Prostate gland (tissue), 2 donors: ENCODE measurements at regions not wholly inside any gene's neighbourhood (a gene's known extent, or its start where the extent isn't known, plus 50 kb on each side); places are given as distances from the start of the nearest gene placed in this dataset.

Experiments used
- DNase-seq: peaks from one replicate; pipeline ENCODE4 v3.0.0-alpha.2; 2019; ENCODE audit warnings: low spot score
- H3K27ac ChIP-seq, 2 donors: fragments of 200-600 bp; sonication (generic); 2 replicates each; pipeline ENCODE4 v1.5.1; 2017 to 2019
- H3K27me3 ChIP-seq: fragments of 200-600 bp; sonication (generic); replicated peaks from 2 replicates; pipeline ENCODE4 v1.5.1; 2019; ENCODE audit not compliant: insufficient read depth
- H3K36me3 ChIP-seq, 2 donors: fragments of 200-600 bp; sonication (generic); 1 replicate in 1 of 2; 2 replicates in 1 of 2; pipeline versions ENCODE4 v1.5.1 to v1.8.1; 2017 to 2019
- H3K4me1 ChIP-seq: fragments of 200-600 bp; sonication (generic); replicated peaks from 2 replicates; pipeline ENCODE4 v1.5.1; 2019
- H3K4me3 ChIP-seq, 2 donors: fragments of 200-600 bp; sonication (generic); 2 replicates each; pipeline ENCODE4 v1.5.1; 2017 to 2019
- H3K9me3 ChIP-seq: fragments of 200-600 bp; sonication (generic); 2 replicates; pipeline ENCODE4 v1.5.1; 2017
- POLR2A ChIP-seq: fragments of 450-650 bp; IDR thresholded peaks from one replicate; pipeline ENCODE4 v1.6.1; 2016; ENCODE audit warnings: antibody characterized with exemption, mild to moderate bottlenecking
- POLR2AphosphoS5 ChIP-seq: sonication (generic); formaldehyde crosslinking; IDR thresholded peaks from one replicate; pipeline ENCODE4 v1.6.1; 2017; ENCODE audit warnings: antibody characterized with exemption
- WGBS: methylation state at CpG from one replicate; pipeline ENCODE4 v1.1.5; 2018; 5-methylcytosine and 5-hydroxymethylcytosine counted together
- intact Hi-C: fragments of 100-400 bp; cut with DNase I; formaldehyde crosslinking; loops from one replicate; pipeline ENCODE4 v1.14.2; 2022
- TF ChIP-seq, protein P1 (sequence below), 4 experiments: fragments of 200-600 bp in 2 of 4; fragments of 450-650 bp in 2 of 4; sonication (generic) in 2 of 4; IDR thresholded peaks; 1 replicate in 3 of 4; 2 replicates in 1 of 4; pipeline ENCODE4 v1.5.1; 2016 to 2019; ENCODE audit warnings: antibody characterized with exemption in 4 of 4, mild to moderate bottlenecking in 2 of 4, moderate library complexity in 2 of 4

DNA sequence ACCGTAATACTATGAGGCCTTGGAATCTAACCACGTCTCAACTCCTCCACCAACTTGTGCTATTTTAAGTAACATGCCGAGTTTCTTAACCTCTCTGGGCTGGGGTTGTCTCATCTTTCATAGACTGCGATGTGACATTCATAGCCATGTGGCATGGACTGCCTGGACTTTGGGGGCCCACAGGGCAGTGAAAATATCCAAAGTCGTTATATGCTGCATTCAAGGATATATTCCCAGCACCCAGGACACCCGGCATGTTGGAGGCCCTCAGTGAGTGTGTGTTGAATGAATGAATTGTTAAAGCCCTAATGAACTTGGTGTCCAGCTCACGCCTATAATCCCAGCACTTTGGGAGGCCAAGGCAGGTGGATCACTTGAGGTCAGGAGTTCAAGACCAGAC is 203.1 kb downstream of the CBLN1 start:
- WGBS: 85% methylated on average over 7 of the region's 7 CpGs
- no peak for DNase-seq
- intact Hi-C loops: no loop called here
- H3K4me1 ChIP-seq: no peaks in the 10 kb centered on the region
- TF ChIP-seq, protein P1, sequence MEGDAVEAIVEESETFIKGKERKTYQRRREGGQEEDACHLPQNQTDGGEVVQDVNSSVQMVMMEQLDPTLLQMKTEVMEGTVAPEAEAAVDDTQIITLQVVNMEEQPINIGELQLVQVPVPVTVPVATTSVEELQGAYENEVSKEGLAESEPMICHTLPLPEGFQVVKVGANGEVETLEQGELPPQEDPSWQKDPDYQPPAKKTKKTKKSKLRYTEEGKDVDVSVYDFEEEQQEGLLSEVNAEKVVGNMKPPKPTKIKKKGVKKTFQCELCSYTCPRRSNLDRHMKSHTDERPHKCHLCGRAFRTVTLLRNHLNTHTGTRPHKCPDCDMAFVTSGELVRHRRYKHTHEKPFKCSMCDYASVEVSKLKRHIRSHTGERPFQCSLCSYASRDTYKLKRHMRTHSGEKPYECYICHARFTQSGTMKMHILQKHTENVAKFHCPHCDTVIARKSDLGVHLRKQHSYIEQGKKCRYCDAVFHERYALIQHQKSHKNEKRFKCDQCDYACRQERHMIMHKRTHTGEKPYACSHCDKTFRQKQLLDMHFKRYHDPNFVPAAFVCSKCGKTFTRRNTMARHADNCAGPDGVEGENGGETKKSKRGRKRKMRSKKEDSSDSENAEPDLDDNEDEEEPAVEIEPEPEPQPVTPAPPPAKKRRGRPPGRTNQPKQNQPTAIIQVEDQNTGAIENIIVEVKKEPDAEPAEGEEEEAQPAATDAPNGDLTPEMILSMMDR (IDR thresholded peaks at IDR 0.05): no peak
- TF ChIP-seq POLR2A (no peak), POLR2AphosphoS5 (no peak)
- H3K27ac ChIP-seq: no peak overlapping the region
- no peaks in the 10 kb centered on the region for H3K27me3 ChIP-seq
- H3K4me3 ChIP-seq: no peak overlapping the region
- no peaks in the 10 kb centered on the region for H3K36me3 ChIP-seq
- no peaks in the 10 kb centered on the region for H3K9me3 ChIP-seq

DNA sequence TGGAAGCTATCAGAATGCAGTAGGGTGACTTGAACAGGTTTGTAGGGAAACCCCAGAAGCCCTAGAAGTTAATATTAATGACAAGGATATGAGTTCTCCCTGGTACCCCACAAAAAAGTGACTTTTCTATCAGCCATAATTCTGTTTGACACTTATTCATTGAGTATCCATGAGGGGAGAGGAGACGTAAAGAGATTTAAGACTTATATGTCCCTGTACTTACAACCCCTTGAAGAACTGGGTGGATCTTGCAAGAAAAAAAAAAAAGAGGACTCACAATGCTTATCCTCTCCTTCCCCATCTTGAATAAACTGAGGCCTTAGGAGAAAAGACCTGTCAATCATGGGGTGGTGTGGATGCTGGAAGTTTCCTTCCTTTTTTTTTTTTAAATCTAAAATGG is 203.5 kb downstream of the CBLN1 start:
- Histone ChIP-seq H3K4me1 (no peaks in the 10 kb centered on the region), H3K9me3 (no peaks in the 10 kb centered on the region), H3K36me3 (no peaks in the 10 kb centered on the region), H3K27me3 (no peaks in the 10 kb centered on the region), H3K4me3 (no peak overlapping the region), H3K27ac (no peak overlapping the region)
- intact Hi-C loops: no loop called here
- 94% methylated on average over 1 of the region's 1 CpG for WGBS
- TF ChIP-seq POLR2A: no peak
- no peak for TF ChIP-seq POLR2AphosphoS5
- TF ChIP-seq, protein P1 (IDR thresholded peaks at IDR 0.05): no peak
- no peak for DNase-seq

- H3K27ac ChIP-seq: no peak overlapping the region
- no peak for DNase-seq
- TF ChIP-seq POLR2A (no peak), POLR2AphosphoS5 (no peak)
- TF ChIP-seq, protein P1 (IDR thresholded peaks at IDR 0.05): no peak
- 86% methylated on average over 3 of the region's 3 CpGs for WGBS
- no peaks in the 10 kb centered on the region for H3K27me3 ChIP-seq
- H3K9me3 ChIP-seq: no peaks in the 10 kb centered on the region
- no peaks in the 10 kb centered on the region for H3K36me3 ChIP-seq
- no peak overlapping the region for H3K4me3 ChIP-seq
- intact Hi-C loops: no loop called here
- H3K4me1 ChIP-seq: no peaks in the 10 kb centered on the region
These were observed 205.9 kb downstream of the CBLN1 start for GRCh38 chr16:49075709-49076108.

GRCh38 chr16:49068224-49068623 is 213.4 kb downstream of the CBLN1 start:
- intact Hi-C loops: no loop called here
- no peak for DNase-seq
- Histone ChIP-seq H3K27ac (no peak overlapping the region), H3K4me3 (no peak overlapping the region), H3K4me1 (no peaks in the 10 kb centered on the region), H3K27me3 (no peaks in the 10 kb centered on the region), H3K36me3 (no peaks in the 10 kb centered on the region), H3K9me3 (no peaks in the 10 kb centered on the region)
- WGBS: 89% methylated on average over 5 of the region's 5 CpGs
- no peak for TF ChIP-seq POLR2A
- TF ChIP-seq POLR2AphosphoS5: no peak

DNA sequence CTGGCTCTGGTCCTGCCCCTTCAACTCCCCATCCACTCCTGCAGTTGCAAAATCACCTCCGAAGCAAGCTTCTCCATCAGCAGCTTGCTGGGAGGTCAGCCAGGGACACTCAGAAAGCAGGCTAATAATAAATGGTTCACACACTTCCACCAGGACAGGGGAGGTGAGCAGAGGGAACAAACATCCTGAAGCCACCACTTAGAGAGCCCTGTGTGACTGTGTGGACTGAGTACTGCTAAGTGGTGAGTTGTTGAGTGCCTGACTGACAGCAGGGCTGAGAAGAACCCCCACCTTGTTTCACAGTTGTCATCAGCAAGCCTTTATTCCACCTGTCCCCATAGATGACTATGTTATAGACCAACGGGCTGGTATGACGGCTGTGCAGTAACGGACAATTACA is 213.9 kb downstream of the CBLN1 start:
- WGBS: 66% methylated on average over 4 of the region's 4 CpGs
- intact Hi-C loops: no loop called here
- Histone ChIP-seq H3K4me3 (no peak overlapping the region), H3K27me3 (no peaks in the 10 kb centered on the region), H3K36me3 (no peaks in the 10 kb centered on the region), H3K4me1 (no peaks in the 10 kb centered on the region), H3K27ac (no peak overlapping the region), H3K9me3 (no peaks in the 10 kb centered on the region)
- DNase-seq: no peak
- TF ChIP-seq, protein P1 (IDR thresholded peaks at IDR 0.05): no peak
- TF ChIP-seq POLR2A (no peak), POLR2AphosphoS5 (no peak)
